ENCODE measurements at regions not wholly inside any gene's neighbourhood (a gene's known extent, or its start where the extent isn't known, plus 50 kb on each side); places are given as distances from the start of the nearest gene placed in this dataset.

DNA sequence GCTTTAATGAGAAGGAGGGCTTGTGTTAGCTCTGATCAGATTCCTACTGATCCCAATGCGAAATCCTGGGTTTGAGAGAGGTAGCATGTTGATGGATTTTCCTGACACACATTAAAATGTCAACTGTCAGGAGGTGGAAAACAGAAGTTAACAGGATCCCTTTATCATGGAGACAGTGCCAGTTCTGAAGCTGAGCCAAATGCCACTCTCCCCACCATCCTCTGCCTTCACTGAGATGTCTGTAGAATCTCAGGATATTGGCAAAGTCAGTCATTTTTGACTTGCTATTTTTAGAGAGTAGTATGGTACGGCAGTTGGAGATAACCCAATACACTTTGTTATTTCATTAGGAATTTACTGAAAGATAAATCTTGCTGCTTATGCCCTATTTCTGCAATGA is 1816.2 kb upstream of the FLRT2 start:
- TF ChIP-seq, protein P1, sequence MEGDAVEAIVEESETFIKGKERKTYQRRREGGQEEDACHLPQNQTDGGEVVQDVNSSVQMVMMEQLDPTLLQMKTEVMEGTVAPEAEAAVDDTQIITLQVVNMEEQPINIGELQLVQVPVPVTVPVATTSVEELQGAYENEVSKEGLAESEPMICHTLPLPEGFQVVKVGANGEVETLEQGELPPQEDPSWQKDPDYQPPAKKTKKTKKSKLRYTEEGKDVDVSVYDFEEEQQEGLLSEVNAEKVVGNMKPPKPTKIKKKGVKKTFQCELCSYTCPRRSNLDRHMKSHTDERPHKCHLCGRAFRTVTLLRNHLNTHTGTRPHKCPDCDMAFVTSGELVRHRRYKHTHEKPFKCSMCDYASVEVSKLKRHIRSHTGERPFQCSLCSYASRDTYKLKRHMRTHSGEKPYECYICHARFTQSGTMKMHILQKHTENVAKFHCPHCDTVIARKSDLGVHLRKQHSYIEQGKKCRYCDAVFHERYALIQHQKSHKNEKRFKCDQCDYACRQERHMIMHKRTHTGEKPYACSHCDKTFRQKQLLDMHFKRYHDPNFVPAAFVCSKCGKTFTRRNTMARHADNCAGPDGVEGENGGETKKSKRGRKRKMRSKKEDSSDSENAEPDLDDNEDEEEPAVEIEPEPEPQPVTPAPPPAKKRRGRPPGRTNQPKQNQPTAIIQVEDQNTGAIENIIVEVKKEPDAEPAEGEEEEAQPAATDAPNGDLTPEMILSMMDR (IDR thresholded peaks at IDR 0.05) = no peak
- TF ChIP-seq POLR2A (IDR thresholded peaks at IDR 0.05) = no peak
